Endothelial cell of umbilical vein (primary cell): ENCODE measurements at regions not wholly inside any gene's neighbourhood (a gene's known extent, or its start where the extent isn't known, plus 50 kb on each side); places are given as distances from the start of the nearest gene placed in this dataset.

Experiments used
- BruUV-seq: library from RNA; stranded (reverse); fragments of 400-500 nt; replicated peaks from 2 replicates; lab custom pipeline; 2021; lab: Mats Ljungman, UMichigan
- CTCF ChIA-PET: fragments of 300-600, 350-600 bp; sonication (Branson Sonifier 250); formaldehyde crosslinking; loops from one replicate; lab custom pipeline; 2021; ENCODE audit warnings: antibody characterized with exemption, inconsistent platforms; lab: Charles Lee
- POLR2A ChIA-PET: fragments of 300-600, 350-600 bp; sonication (Branson Sonifier 250); formaldehyde crosslinking; loops from one replicate; lab custom pipeline; 2021; ENCODE audit warnings: antibody characterized with exemption, inconsistent platforms; lab: Charles Lee
- DNase-seq: peaks from one replicate; pipeline ENCODE4 v3.0.0-alpha.2; 2011; ENCODE audit warnings: low read depth, low spot score
- FAIRE-seq: peaks from 2 replicates; lab custom pipeline; 2011; peaks lifted over from hg19 to GRCh38; lab: Jason Lieb, UNC
- H2AFZ ChIP-seq: 2 replicates; pipeline ENCODE4 v1.6.0; 2012; ENCODE audit warnings: low read depth, low read length, control low read depth, inconsistent platforms
- H3K27ac ChIP-seq: 2 replicates; pipeline ENCODE4 v1.5.1; 2011; ENCODE audit warnings: low read depth, mild to moderate bottlenecking, control low read depth, low read length, moderate library complexity; ENCODE audit not compliant: insufficient read depth
- H3K27me3 ChIP-seq, 2 experiments: 2 replicates each; pipeline versions ENCODE4 v1.6.0 to v1.6.1; 2011; ENCODE audit warnings: low read length in 2 of 2, mixed read lengths in 1 of 2; ENCODE audit not compliant: control insufficient read depth in 2 of 2, insufficient read depth in 2 of 2
- H3K36me3 ChIP-seq, 2 experiments: 2 replicates in 1 of 2; 3 replicates in 1 of 2; pipeline ENCODE4 v1.5.1; 2011; ENCODE audit warnings: low read length in 2 of 2, mild to moderate bottlenecking in 1 of 2, moderate library complexity in 1 of 2; ENCODE audit not compliant: control insufficient read depth in 2 of 2, insufficient read depth in 2 of 2; ENCODE audit errors: extremely low read depth in 1 of 2
- H3K4me1 ChIP-seq: 3 replicates; pipeline ENCODE4 v1.5.1; 2011; ENCODE audit warnings: mild to moderate bottlenecking, low read length; ENCODE audit not compliant: control insufficient read depth, insufficient read depth; ENCODE audit errors: extremely low read depth
- H3K4me2 ChIP-seq: 2 replicates; pipeline ENCODE4 v1.6.1; 2011; ENCODE audit warnings: low read length, control low read depth, mixed read lengths; ENCODE audit not compliant: insufficient read depth
- H3K4me3 ChIP-seq, 3 experiments: fragments of 200-600 bp in 1 of 3; sonication (generic), shearing (Covaris generic) in 1 of 3; replicated peaks in 1 of 3; 2 replicates each; pipeline ENCODE4 v1.5.1; 2011 to 2016; ENCODE audit warnings: control low read depth in 3 of 3, low read length in 3 of 3, mild to moderate bottlenecking in 2 of 3, inconsistent platforms in 1 of 3, low read depth in 1 of 3, moderate library complexity in 1 of 3; ENCODE audit not compliant: insufficient read depth in 1 of 3
- H3K79me2 ChIP-seq: 2 replicates; pipeline ENCODE4 v1.6.0; 2012; ENCODE audit warnings: low read length, inconsistent platforms; ENCODE audit not compliant: control insufficient read depth, insufficient read depth
- H3K9ac ChIP-seq: replicated peaks from 2 replicates; pipeline ENCODE3; 2011; ENCODE audit warnings: low read length, control low read depth; ENCODE audit not compliant: insufficient read depth; ENCODE audit errors: extremely low read depth
- H3K9me1 ChIP-seq: replicated peaks from 3 replicates; pipeline ENCODE4 v1.6.0; 2011; ENCODE audit warnings: mild to moderate bottlenecking, low read length; ENCODE audit not compliant: control insufficient read depth, insufficient read depth; ENCODE audit errors: extremely low read depth
- H3K9me3 ChIP-seq: replicated peaks from 2 replicates; pipeline ENCODE4 v1.5.1; 2012; ENCODE audit warnings: low read length, inconsistent platforms; ENCODE audit not compliant: control insufficient read depth, insufficient read depth
- H4K20me1 ChIP-seq: replicated peaks from 2 replicates; pipeline ENCODE3; 2011; ENCODE audit warnings: mild to moderate bottlenecking, low read length; ENCODE audit not compliant: control insufficient read depth, insufficient read depth; ENCODE audit errors: extremely low read depth
- EZH2 ChIP-seq: IDR thresholded peaks from 2 replicates; pipeline ENCODE4 v1.6.1; 2012; ENCODE audit warnings: borderline replicate concordance, low read depth, mild to moderate bottlenecking, moderate library complexity, low read length, inconsistent platforms; ENCODE audit not compliant: severe bottlenecking
- FOS ChIP-seq: IDR thresholded peaks from 2 replicates; pipeline ENCODE4 v1.6.1; 2011; ENCODE audit warnings: mild to moderate bottlenecking, low read length, moderate library complexity, borderline replicate concordance; ENCODE audit not compliant: insufficient read depth
- GATA2 ChIP-seq: IDR thresholded peaks from 2 replicates; pipeline ENCODE4 v1.7.0; 2011; ENCODE audit warnings: low read depth, mild to moderate bottlenecking, moderate library complexity, mixed read lengths, low read length; ENCODE audit not compliant: insufficient read length, insufficient read depth
- JUN ChIP-seq: IDR thresholded peaks from 2 replicates; pipeline ENCODE4 v1.6.1; 2011; ENCODE audit warnings: borderline replicate concordance, low read depth; ENCODE audit not compliant: insufficient read length, insufficient read depth
- MYC ChIP-seq: IDR thresholded peaks from one replicate; pipeline ENCODE4 v1.6.1; 2011; ENCODE audit warnings: mild to moderate bottlenecking, low read depth, low read length
- POLR2A ChIP-seq: IDR thresholded peaks from 2 replicates; pipeline ENCODE4 v1.6.1; 2012; ENCODE audit warnings: low read depth, mild to moderate bottlenecking, control low read depth, low read length
- POLR2AphosphoS5 ChIP-seq: IDR thresholded peaks from 2 replicates; pipeline ENCODE4 v1.6.1; 2012; ENCODE audit warnings: low read depth, mild to moderate bottlenecking, control low read depth, low read length, moderate library complexity; ENCODE audit not compliant: insufficient read depth
- dilution Hi-C: fragments of 300-500 bp; cut with MboI; formaldehyde crosslinking; loops from one replicate; pipeline ENCODE4 v1.15.0; 2019; ENCODE audit warnings: low sequenced_read_pairs; ENCODE audit not compliant: extremely low pct_ligation_motif_present
- intact Hi-C: fragments of 100-400 bp; cut with micrococcal nuclease; formaldehyde crosslinking; loops from one replicate; pipeline ENCODE4 v1.10.0; 2022
- TF ChIP-seq, protein P1 (sequence below), 2 donors: IDR thresholded peaks; 1 replicate in 1 of 2; 2 replicates in 1 of 2; pipeline ENCODE4 v1.5.1; 2011; ENCODE audit warnings: low read length in 2 of 2, mild to moderate bottlenecking in 2 of 2, moderate library complexity in 2 of 2, control low read depth in 1 of 2, inconsistent platforms in 1 of 2, low read depth in 1 of 2; ENCODE audit not compliant: insufficient read depth in 1 of 2; ENCODE audit errors: extremely low read depth in 1 of 2
- TF ChIP-seq, protein P2 (sequence below): IDR thresholded peaks from 2 replicates; pipeline ENCODE4 v1.6.1; 2011; ENCODE audit not compliant: insufficient read depth, insufficient read length

GRCh38 chr11:17141156-17141555 is 63.7 kb upstream of the RPS13 start:
- Histone ChIP-seq H4K20me1 (no peaks in the 10 kb centered on the region), H3K36me3 (peaks cover 9 to 13% of the 10 kb centered on the region in 2 experiments), H3K4me2 (no peak overlapping the region), H2AFZ (no peak overlapping the region), H3K79me2 (no peaks in the 10 kb centered on the region), H3K27ac (no peak overlapping the region), H3K9me1 (no peaks in the 10 kb centered on the region), H3K9ac (no peak overlapping the region), H3K4me1 (peaks cover 14% of the 10 kb centered on the region), H3K4me3 (no peak overlapping the region), H3K9me3 (no peaks in the 10 kb centered on the region), H3K27me3 (no peaks in the 10 kb centered on the region)
- dilution Hi-C loops = no loop called here
- DNase-seq (no peak), FAIRE-seq (no peak)
- intact Hi-C loops = no loop called here
- BruUV-seq = no TSS peak
- TF ChIP-seq, protein P1, sequence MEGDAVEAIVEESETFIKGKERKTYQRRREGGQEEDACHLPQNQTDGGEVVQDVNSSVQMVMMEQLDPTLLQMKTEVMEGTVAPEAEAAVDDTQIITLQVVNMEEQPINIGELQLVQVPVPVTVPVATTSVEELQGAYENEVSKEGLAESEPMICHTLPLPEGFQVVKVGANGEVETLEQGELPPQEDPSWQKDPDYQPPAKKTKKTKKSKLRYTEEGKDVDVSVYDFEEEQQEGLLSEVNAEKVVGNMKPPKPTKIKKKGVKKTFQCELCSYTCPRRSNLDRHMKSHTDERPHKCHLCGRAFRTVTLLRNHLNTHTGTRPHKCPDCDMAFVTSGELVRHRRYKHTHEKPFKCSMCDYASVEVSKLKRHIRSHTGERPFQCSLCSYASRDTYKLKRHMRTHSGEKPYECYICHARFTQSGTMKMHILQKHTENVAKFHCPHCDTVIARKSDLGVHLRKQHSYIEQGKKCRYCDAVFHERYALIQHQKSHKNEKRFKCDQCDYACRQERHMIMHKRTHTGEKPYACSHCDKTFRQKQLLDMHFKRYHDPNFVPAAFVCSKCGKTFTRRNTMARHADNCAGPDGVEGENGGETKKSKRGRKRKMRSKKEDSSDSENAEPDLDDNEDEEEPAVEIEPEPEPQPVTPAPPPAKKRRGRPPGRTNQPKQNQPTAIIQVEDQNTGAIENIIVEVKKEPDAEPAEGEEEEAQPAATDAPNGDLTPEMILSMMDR (IDR thresholded peaks at IDR 0.05; ENCODE audit: extremely low read depth in 1 of 2, insufficient read depth in 1 of 2, low read depth in 1 of 2, low read length in 2 of 2) = no peak
- ChIA-PET POLR2A (interaction anchor here (0.5 kb wide), 1 partner anchor 41 kb away, joined by 3 read pairs; no protein-coding TSS in a partner anchor), CTCF (interaction anchor here (2.2 kb wide), 1 partner anchor 10 kb away, joined by 6 read pairs; no protein-coding TSS in a partner anchor)

DNA sequence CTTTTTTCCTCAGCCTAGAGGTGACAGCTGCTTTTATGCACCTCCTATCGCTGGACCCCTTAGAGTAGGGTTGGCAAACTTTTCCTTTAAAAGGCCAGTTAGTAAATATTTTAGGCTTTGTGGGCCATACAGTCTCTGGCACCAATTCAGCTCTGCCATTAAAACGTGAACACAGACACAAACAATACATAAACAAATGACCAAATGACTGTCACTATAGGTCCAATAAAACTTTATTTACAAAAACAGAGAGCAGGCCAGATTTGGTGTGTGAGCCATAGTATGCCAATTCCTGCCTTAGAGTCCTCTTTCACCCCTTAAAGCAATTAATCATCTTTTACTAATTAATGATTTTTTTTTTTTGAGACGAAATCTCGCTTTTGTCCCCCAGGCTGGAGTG is 61.1 kb upstream of the RPS13 start:
- POLR2A ChIA-PET = interaction anchor here (0.5 to 0.6 kb wide), 2 partner anchors 13 to 150 kb away, joined by 3 to 6 read pairs; no protein-coding TSS in a partner anchor
- Histone ChIP-seq H3K27ac (no peak overlapping the region), H3K9me3 (no peaks in the 10 kb centered on the region), H3K27me3 (no peaks in the 10 kb centered on the region), H3K36me3 (peaks cover 12 to 13% of the 10 kb centered on the region in 2 experiments), H3K4me3 (no peak overlapping the region), H3K4me2 (no peak overlapping the region), H4K20me1 (no peaks in the 10 kb centered on the region), H3K4me1 (peaks cover 11% of the 10 kb centered on the region), H3K9me1 (no peaks in the 10 kb centered on the region), H2AFZ (no peak overlapping the region), H3K79me2 (no peaks in the 10 kb centered on the region), H3K9ac (no peak overlapping the region)
- FAIRE-seq = no peak
- TF ChIP-seq, protein P1 (IDR thresholded peaks at IDR 0.05; ENCODE audit: extremely low read depth in 1 of 2, insufficient read depth in 1 of 2, low read depth in 1 of 2, low read length in 2 of 2) = no peak
- TF ChIP-seq POLR2A = no peak
- no peak for TF ChIP-seq JUN
- TF ChIP-seq EZH2 = no peak
- no peak for TF ChIP-seq MYC
- TF ChIP-seq, protein P2, sequence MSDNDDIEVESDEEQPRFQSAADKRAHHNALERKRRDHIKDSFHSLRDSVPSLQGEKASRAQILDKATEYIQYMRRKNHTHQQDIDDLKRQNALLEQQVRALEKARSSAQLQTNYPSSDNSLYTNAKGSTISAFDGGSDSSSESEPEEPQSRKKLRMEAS = no peak
- TF ChIP-seq FOS = no peak
- TF ChIP-seq POLR2AphosphoS5 = no peak
- TF ChIP-seq GATA2 = no peak
- dilution Hi-C loops (no loop called here), intact Hi-C loops (no loop called here)
- BruUV-seq = no TSS peak
- CTCF ChIA-PET = interaction anchor here (1.0 kb wide), 1 partner anchor 15 kb away, joined by 3 read pairs; no protein-coding TSS in a partner anchor
- DNase-seq = no peak
